SJCRH30 (cell line): ENCODE measurements at regions not wholly inside any gene's neighbourhood (a gene's known extent, or its start where the extent isn't known, plus 50 kb on each side); places are given as distances from the start of the nearest gene placed in this dataset.
"Not testable (repeated sequence)": the region's sequence is repeated elsewhere in the genome, so short reads cannot be mapped to it uniquely, and the experiment has no call there.

Source experiments
- DNase-seq, 2 experiments: peaks; one replicate each; pipeline ENCODE4 v3.0.0-alpha.2; 2015 to 2020
- H3K27ac ChIP-seq: fragments of 250-450 bp; sonication (Bioruptor Pico); 2 replicates; pipeline ENCODE4 v1.5.1; 2020; ENCODE audit warnings: mild to moderate bottlenecking, moderate library complexity
- H3K27me3 ChIP-seq: fragments of 250-450 bp; sonication (Bioruptor Pico); 2 replicates; pipeline ENCODE4 v1.5.1; 2020; ENCODE audit warnings: mild to moderate bottlenecking, moderate library complexity
- H3K36me3 ChIP-seq: fragments of 250-450 bp; sonication (Bioruptor Pico); 2 replicates; pipeline ENCODE4 v1.5.1; 2020; ENCODE audit warnings: mild to moderate bottlenecking, moderate library complexity
- H3K4me1 ChIP-seq: fragments of 250-450 bp; sonication (Bioruptor Pico); 2 replicates; pipeline ENCODE4 v1.5.1; 2020; ENCODE audit warnings: mild to moderate bottlenecking, moderate library complexity
- H3K4me3 ChIP-seq: fragments of 250-450 bp; sonication (Bioruptor Pico); 2 replicates; pipeline ENCODE4 v1.5.1; 2020; ENCODE audit warnings: mild to moderate bottlenecking, moderate library complexity
- H3K9me3 ChIP-seq: fragments of 250-450 bp; sonication (Bioruptor Pico); replicated peaks from 2 replicates; pipeline ENCODE4 v1.5.1; 2020; ENCODE audit warnings: mild to moderate bottlenecking, moderate library complexity

DNA sequence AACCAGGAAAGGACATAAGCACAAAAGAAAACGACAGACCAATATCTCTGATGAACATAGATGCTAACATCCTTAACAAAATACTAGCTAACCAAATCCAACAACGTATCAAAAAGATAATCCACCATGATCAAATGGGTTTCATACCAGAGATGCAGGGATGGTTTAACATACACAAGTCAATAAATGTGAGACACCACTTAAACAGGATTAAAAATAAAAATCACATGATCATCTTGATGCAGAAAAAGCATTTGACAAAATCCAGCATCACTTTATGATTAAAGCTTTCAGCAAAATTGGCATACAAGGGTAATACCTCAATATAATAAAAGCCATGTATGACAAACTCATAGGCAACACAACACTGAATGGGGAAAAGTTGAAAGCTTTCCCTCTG is 138.4 kb downstream of the ADCYAP1 start:
- not testable (repeated sequence) for H3K4me3 ChIP-seq, H3K4me1 ChIP-seq, H3K9me3 ChIP-seq, H3K36me3 ChIP-seq, DNase-seq, H3K27me3 ChIP-seq, H3K27ac ChIP-seq

GRCh38 chr18:1045658-1046057 is 141.0 kb downstream of the ADCYAP1 start:
- H3K27me3 ChIP-seq: no peaks in the 10 kb centered on the region
- DNase-seq: no peak
- H3K27ac ChIP-seq: no peak overlapping the region
- peaks cover 12% of the 10 kb centered on the region for H3K4me1 ChIP-seq
- H3K9me3 ChIP-seq: peaks cover 6% of the 10 kb centered on the region; the same call in 1 of the 2 replicates
- H3K36me3 ChIP-seq: no peaks in the 10 kb centered on the region
- no peak overlapping the region for H3K4me3 ChIP-seq

DNA sequence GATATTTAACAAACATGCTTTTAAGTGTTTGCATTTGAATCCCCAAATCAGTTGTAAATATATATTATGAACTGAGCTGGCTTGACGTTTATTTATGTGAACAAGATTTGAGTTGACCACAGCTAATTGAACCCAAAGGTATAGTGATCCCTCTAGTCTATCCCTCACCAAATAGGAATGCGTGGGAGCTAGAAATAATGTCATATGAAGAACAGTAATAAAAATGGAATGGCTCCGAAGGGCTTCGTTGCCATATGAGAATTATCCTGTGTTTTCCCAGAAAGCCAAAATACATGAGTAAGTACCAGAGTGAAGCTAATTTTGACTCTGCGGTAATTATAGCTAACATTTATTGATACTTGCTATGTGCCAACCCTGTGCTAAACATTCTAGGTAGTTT is 142.7 kb downstream of the ADCYAP1 start:
- Histone ChIP-seq H3K27me3 (no peaks in the 10 kb centered on the region), H3K4me3 (no peak overlapping the region), H3K4me1 (peaks cover 12% of the 10 kb centered on the region), H3K36me3 (no peaks in the 10 kb centered on the region), H3K9me3 (no peaks in the 10 kb centered on the region), H3K27ac (peak overlapping the region; percentile 29; the same call in 1 of the 2 replicates)
- no peak for DNase-seq

DNA sequence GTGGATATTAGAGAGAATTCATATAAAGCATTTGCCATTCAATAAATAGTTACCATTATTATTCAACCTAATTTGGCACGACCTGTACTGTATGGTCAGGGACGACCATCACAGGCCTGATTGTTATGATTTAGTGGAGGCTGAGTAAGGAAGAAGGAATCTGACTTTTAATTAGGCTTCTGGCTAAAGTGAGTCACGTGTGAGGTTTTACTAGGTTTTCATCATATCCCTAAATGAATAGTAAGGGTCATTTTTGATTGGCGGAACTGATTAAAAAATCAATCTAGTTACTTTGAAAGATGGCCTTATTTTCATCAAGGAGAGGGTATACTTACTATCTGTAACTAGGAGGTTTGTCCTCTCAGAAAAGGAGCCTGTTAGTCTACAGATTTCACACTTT is 143.4 kb downstream of the ADCYAP1 start:
- peaks cover 12% of the 10 kb centered on the region for H3K4me1 ChIP-seq
- no peaks in the 10 kb centered on the region for H3K27me3 ChIP-seq
- H3K4me3 ChIP-seq: no peak overlapping the region
- DNase-seq: peak in 1 of 2 experiments; percentile 22
- H3K27ac ChIP-seq: peak overlapping the region; percentile 29
- H3K36me3 ChIP-seq: no peaks in the 10 kb centered on the region
- no peaks in the 10 kb centered on the region for H3K9me3 ChIP-seq

GRCh38 chr18:1049173-1049572 is 144.5 kb downstream of the ADCYAP1 start:
- Histone ChIP-seq H3K27ac (no peak overlapping the region), H3K4me3 (no peak overlapping the region)
- DNase-seq: no peak

GRCh38 chr18:1050012-1050657 is 145.5 kb downstream of the ADCYAP1 start:
- Histone ChIP-seq H3K4me3 (no peak overlapping the region), H3K4me1 (peaks cover 18% of the 10 kb centered on the region), H3K36me3 (no peaks in the 10 kb centered on the region), H3K27ac (no peak overlapping the region), H3K27me3 (no peaks in the 10 kb centered on the region), H3K9me3 (no peaks in the 10 kb centered on the region)
- DNase-seq: no peak

More at GRCh38 chr18:1049173-1049572, 144.5 kb downstream of the ADCYAP1 start:
- H3K9me3 ChIP-seq: no peaks in the 10 kb centered on the region
- no peaks in the 10 kb centered on the region for H3K27me3 ChIP-seq
- H3K4me1 ChIP-seq: peaks cover 17% of the 10 kb centered on the region
- H3K36me3 ChIP-seq: no peaks in the 10 kb centered on the region

- Histone ChIP-seq H3K4me1 (peaks cover 18% of the 10 kb centered on the region), H3K27me3 (no peaks in the 10 kb centered on the region), H3K36me3 (no peaks in the 10 kb centered on the region), H3K27ac (no peak overlapping the region), H3K9me3 (no peaks in the 10 kb centered on the region; the same call in 1 of the 2 replicates), H3K4me3 (no peak overlapping the region)
- no peak for DNase-seq
Measured at GRCh38 chr18:1052301-1052700, 147.6 kb downstream of the ADCYAP1 start.

GRCh38 chr18:1053331-1054315 is 149.0 kb downstream of the ADCYAP1 start:
- Histone ChIP-seq H3K27me3 (no peaks in the 10 kb centered on the region), H3K9me3 (peaks cover 2% of the 10 kb centered on the region; the same call in 1 of the 2 replicates), H3K4me1 (peaks cover 5% of the 10 kb centered on the region; the same call in 1 of the 2 replicates), H3K27ac (no peak overlapping the region), H3K4me3 (no peak overlapping the region), H3K36me3 (no peaks in the 10 kb centered on the region)
- DNase-seq: no peak

DNA sequence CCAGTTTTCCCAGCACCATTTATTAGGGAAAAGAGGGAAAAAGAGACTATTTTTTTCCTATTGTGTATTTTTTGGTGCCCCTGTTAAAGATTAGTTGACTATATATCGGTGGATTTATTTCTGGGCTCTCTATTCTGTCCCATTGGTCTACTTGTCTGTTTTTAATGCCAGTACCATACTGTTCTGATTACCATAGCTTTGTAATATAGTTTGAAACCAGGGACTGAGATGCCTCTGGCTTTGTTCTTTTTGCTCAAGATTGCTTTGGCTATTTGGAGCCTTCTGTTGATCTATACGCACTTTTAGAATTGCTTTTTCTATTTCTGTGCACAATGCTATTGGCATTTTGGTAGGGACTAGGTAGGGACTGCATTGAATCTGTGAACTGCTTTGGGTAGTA is 151.7 kb downstream of the ADCYAP1 start:
- no peak for DNase-seq
- Histone ChIP-seq H3K4me1 (0 out of 2 replicates have a peak, but pooled peaks cover 5% of the 10 kb centered on the region), H3K27me3 (no peaks in the 10 kb centered on the region), H3K27ac (no peak overlapping the region), H3K36me3 (no peaks in the 10 kb centered on the region), H3K4me3 (no peak overlapping the region), H3K9me3 (peaks cover 5% of the 10 kb centered on the region; the same call in 1 of the 2 replicates)

DNA sequence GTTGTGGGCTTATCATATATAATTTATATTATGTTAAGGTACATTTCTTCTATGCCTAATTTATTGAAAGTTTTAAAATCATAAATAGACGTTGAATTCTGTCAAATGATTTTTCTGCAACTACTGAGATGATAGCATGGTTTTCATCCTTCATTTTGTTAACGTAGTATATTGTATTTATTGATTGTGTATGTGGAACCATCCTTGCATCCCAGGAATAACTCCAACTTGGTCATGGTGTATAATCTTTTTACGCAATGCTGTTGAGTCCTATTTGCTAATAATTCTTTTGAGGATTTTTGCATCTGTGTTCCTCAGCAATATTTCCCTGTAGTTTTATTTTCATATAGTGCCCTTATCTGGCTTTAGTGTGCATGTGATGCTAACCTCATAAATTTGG is 152.7 kb downstream of the ADCYAP1 start:
- peaks cover 5% of the 10 kb centered on the region; the same call in 1 of the 2 replicates for H3K9me3 ChIP-seq
- H3K4me3 ChIP-seq: no peak overlapping the region
- no peak for DNase-seq
- H3K36me3 ChIP-seq: no peaks in the 10 kb centered on the region
- no peak overlapping the region for H3K27ac ChIP-seq
- H3K27me3 ChIP-seq: no peaks in the 10 kb centered on the region
- H3K4me1 ChIP-seq: 0 out of 2 replicates have a peak, but pooled peaks cover 5% of the 10 kb centered on the region

DNA sequence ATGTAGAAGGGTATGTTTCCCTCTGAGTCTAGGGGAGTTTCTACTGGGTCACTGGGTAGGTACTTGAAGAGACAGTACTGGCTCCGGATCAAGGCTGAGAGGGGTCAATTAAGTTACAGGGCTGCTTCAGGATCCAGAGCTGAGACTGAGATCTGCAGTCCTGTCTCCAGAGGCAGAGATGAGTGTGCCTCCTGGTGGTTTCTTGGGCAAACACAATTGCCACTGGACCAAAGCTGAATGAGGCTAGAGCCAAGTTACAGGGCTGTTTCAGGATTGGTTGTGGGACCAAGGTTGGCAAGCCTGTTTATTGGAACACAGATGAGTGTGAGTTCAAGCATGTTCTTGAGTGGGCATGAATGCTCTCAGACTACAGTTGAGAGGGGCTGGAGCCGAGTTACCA is 157.9 kb downstream of the ADCYAP1 start:
- no peak overlapping the region for H3K4me3 ChIP-seq
- DNase-seq: peak in 1 of 2 experiments; percentile 29
- H3K9me3 ChIP-seq: peaks cover 2% of the 10 kb centered on the region; the same call in 1 of the 2 replicates
- no peaks in the 10 kb centered on the region for H3K4me1 ChIP-seq
- H3K27ac ChIP-seq: no peak overlapping the region
- no peaks in the 10 kb centered on the region for H3K27me3 ChIP-seq
- no peaks in the 10 kb centered on the region for H3K36me3 ChIP-seq

- no peak overlapping the region for H3K27ac ChIP-seq
- H3K4me1 ChIP-seq: no peaks in the 10 kb centered on the region
- H3K27me3 ChIP-seq: no peaks in the 10 kb centered on the region
- no peaks in the 10 kb centered on the region for H3K9me3 ChIP-seq
- no peak overlapping the region for H3K4me3 ChIP-seq
- no peak for DNase-seq
- H3K36me3 ChIP-seq: no peaks in the 10 kb centered on the region
Measured at GRCh38 chr18:1075322-1075721, 170.7 kb downstream of the ADCYAP1 start.

DNA sequence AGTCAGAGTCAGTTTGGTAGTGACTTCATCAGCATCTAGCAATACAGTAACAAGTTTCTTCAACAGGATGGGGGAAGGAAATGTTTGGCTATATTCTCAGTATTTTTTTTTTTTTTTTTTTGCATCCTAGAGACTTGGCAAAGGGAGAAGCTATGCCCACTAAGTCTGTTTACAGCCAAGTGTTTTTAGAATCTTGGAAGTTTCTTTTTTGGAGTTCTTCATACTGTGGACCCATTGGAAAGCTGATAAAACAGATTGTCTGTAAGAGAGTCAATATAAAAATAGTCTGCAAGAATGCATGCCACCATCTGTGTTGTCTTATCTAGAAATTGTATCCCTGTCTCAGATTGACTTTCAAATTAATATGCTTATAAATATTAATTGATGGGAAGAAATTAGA is 171.2 kb downstream of the ADCYAP1 start:
- Histone ChIP-seq H3K36me3 (no peaks in the 10 kb centered on the region), H3K4me3 (no peak overlapping the region), H3K4me1 (no peaks in the 10 kb centered on the region), H3K27ac (no peak overlapping the region), H3K9me3 (no peaks in the 10 kb centered on the region), H3K27me3 (no peaks in the 10 kb centered on the region)
- no peak for DNase-seq

DNA sequence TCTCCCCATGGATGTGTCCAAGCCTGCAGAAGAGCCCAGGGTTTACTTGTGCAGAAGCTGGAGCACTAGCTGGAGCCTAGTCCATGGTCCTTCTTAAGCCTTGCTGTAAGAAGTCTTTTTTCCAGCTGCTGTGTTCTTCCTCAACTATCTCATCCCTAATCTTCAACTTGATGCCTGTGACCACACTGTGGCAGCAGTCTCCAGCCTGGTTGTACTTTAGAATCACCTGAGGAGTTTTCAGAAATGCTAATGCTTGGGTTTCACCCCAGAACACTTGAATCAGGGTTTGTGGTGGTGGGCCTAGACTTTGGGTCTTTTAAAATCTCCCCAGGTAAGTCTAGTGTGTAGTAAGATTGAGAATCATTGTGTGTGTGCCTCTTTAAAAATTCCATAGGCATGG is 173.6 kb downstream of the ADCYAP1 start:
- Histone ChIP-seq H3K27me3 (no peaks in the 10 kb centered on the region), H3K9me3 (no peaks in the 10 kb centered on the region), H3K36me3 (no peaks in the 10 kb centered on the region), H3K27ac (no peak overlapping the region), H3K4me1 (no peaks in the 10 kb centered on the region), H3K4me3 (no peak overlapping the region)
- no peak for DNase-seq

GRCh38 chr18:1083675-1084074 is 179.0 kb downstream of the ADCYAP1 start:
- DNase-seq, H3K36me3 ChIP-seq, H3K4me1 ChIP-seq, H3K27ac ChIP-seq, H3K27me3 ChIP-seq, H3K9me3 ChIP-seq, H3K4me3 ChIP-seq: not testable (repeated sequence)
